ENCODE measurements at regions not wholly inside any gene's neighbourhood (a gene's known extent, or its start where the extent isn't known, plus 50 kb on each side); places are given as distances from the start of the nearest gene placed in this dataset.

DNA sequence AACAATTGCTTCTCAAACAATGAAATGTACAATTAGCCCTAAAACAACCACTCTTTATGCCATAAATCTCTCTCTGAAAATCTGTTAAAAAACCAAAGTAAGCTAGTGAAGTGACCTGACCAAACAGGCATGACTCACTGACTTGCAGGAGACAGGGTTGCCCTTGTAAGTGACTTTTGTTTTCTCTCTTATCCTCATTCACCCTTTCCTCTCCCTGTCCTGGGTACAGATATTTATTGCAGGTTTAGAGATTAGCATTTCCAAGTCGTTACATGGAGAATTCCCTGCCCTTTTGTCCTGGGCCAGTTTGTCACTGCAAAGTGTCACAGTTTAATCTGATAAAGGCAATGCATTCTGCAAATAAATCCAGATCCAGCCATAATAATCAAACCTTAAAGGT is 484.2 kb downstream of the IRX1 start:
- TF ChIP-seq, protein P1, sequence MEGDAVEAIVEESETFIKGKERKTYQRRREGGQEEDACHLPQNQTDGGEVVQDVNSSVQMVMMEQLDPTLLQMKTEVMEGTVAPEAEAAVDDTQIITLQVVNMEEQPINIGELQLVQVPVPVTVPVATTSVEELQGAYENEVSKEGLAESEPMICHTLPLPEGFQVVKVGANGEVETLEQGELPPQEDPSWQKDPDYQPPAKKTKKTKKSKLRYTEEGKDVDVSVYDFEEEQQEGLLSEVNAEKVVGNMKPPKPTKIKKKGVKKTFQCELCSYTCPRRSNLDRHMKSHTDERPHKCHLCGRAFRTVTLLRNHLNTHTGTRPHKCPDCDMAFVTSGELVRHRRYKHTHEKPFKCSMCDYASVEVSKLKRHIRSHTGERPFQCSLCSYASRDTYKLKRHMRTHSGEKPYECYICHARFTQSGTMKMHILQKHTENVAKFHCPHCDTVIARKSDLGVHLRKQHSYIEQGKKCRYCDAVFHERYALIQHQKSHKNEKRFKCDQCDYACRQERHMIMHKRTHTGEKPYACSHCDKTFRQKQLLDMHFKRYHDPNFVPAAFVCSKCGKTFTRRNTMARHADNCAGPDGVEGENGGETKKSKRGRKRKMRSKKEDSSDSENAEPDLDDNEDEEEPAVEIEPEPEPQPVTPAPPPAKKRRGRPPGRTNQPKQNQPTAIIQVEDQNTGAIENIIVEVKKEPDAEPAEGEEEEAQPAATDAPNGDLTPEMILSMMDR (IDR thresholded peaks at IDR 0.05), result no peak
- Histone ChIP-seq H3K36me3 (no peaks in the 10 kb centered on the region), H3K9me3 (no peaks in the 10 kb centered on the region), H3K4me1 (ENCODE audit: control insufficient read depth in 1 of 2, low read depth in 2 of 2) (no peaks in the 10 kb centered on the region), H3K4me3 (no peak overlapping the region), H3K27me3 (replicated peaks; ENCODE audit: insufficient read depth) (no peaks in the 10 kb centered on the region), H3K27ac (no peak overlapping the region)
- no peak for ATAC-seq (ENCODE audit: insufficient number of reproducible peaks, low FRiP score, low read depth)
- no peak for DNase-seq (ENCODE audit: low spot score)

DNA sequence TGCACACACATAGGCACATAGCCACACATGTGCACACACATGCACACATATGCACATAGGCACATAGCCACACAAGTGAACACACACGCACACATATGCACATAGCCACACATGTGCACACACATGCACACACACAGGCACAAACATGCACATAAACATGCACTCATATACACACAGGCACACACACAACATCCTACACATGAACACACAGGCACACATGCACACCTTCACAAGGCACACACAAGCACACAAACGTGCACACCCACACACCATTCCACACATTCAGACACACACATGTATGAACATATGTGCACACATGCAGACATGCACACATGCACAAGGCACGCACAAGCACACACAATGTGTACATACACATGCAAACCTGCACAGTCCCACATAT is 484.7 kb downstream of the IRX1 start:
- Histone ChIP-seq H3K36me3 (no peaks in the 10 kb centered on the region), H3K4me3 (no peak overlapping the region), H3K4me1 (ENCODE audit: control insufficient read depth in 1 of 2, low read depth in 2 of 2) (no peaks in the 10 kb centered on the region), H3K27ac (no peak overlapping the region), H3K27me3 (replicated peaks; ENCODE audit: insufficient read depth) (no peaks in the 10 kb centered on the region), H3K9me3 (no peaks in the 10 kb centered on the region)
- ATAC-seq (ENCODE audit: insufficient number of reproducible peaks, low FRiP score, low read depth) (no peak), DNase-seq (ENCODE audit: low spot score) (no peak)
- TF ChIP-seq, protein P1 (IDR thresholded peaks at IDR 0.05), result no peak

DNA sequence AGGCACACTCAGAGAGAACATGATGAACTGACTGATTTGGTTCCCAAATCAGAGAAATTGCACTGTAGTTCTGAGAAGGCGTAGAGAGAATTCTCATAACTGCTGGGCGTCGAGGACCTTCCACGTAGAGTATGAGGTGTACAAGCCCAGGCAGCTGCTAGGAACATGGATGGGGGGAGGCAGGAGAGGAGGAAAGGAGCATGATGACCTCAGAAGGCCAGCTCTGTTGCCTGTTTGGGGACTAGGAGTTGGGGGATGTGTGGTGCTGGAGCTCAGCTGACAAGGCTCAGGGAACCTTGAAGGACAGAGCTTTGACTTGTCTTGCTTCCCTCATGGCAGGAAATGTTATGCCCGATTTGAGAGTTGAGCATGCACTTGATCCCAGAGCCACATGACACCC is 485.4 kb downstream of the IRX1 start:
- no peaks in the 10 kb centered on the region for H3K36me3 ChIP-seq
- TF ChIP-seq, protein P1 (IDR thresholded peaks at IDR 0.05), result no peak
- no peak for DNase-seq (ENCODE audit: low spot score)
- no peaks in the 10 kb centered on the region for H3K9me3 ChIP-seq
- no peak overlapping the region for H3K27ac ChIP-seq
- H3K4me3 ChIP-seq, result no peak overlapping the region
- no peaks in the 10 kb centered on the region for H3K4me1 ChIP-seq (ENCODE audit: control insufficient read depth in 1 of 2, low read depth in 2 of 2)
- ATAC-seq (ENCODE audit: insufficient number of reproducible peaks, low FRiP score, low read depth), result no peak
- no peaks in the 10 kb centered on the region for H3K27me3 ChIP-seq (replicated peaks; ENCODE audit: insufficient read depth)

DNA sequence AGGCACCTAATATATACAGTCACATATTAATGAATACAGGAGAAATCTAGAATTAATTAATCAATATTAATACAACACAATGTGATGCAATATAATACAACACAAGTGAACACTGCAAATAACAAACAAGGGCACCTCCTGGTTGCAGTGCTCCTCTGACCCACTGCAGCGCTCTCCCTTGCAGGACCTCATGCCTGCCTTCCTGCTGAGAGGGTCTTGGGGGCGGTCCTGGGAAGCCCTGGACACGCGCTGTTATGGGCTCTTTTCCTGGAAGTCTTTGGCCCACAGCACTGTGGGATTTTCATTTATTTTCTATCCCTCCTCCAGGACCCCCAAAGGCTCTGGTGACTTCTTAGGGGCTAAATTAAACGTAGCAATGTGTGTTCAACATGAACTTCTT is 485.8 kb downstream of the IRX1 start:
- no peaks in the 10 kb centered on the region for H3K4me1 ChIP-seq (ENCODE audit: control insufficient read depth in 1 of 2, low read depth in 2 of 2)
- H3K27ac ChIP-seq, result no peak overlapping the region
- no peak for ATAC-seq (ENCODE audit: insufficient number of reproducible peaks, low FRiP score, low read depth)
- H3K9me3 ChIP-seq, result no peaks in the 10 kb centered on the region
- DNase-seq (ENCODE audit: low spot score), result no peak
- TF ChIP-seq, protein P1 (IDR thresholded peaks at IDR 0.05), result no peak
- no peak overlapping the region for H3K4me3 ChIP-seq
- H3K27me3 ChIP-seq (replicated peaks; ENCODE audit: insufficient read depth), result no peaks in the 10 kb centered on the region
- no peaks in the 10 kb centered on the region for H3K36me3 ChIP-seq

DNA sequence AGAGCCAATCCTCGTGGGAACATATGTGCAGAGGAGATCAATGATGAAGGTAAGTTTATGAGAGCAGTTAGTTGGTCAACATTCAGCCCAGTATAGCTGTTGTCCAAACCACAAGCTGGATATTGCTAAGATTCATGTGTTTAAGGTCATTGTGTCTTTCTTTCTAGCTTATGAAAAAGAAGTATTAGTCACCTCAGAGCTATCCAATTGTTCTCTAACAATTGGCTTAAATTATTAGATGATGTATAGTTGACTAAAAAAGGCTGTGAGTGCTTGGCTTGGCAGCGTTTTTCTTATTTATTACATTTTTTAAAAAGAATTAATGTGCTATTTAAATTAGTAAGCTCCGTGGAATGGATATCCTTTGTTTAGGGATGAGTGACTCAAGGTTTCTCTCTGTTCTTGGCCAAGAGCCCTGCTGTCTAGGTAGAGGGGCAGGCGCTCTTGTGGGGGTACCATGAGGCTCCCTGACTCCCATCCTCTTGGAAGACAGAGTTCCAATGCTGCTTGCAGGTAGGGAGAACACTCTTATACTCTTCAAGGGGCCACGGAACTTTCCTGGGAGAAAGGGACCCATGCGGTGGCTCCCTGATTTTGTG is 487.4 kb downstream of the IRX1 start:
- no peak for ATAC-seq (ENCODE audit: insufficient number of reproducible peaks, low FRiP score, low read depth)
- H3K4me1 ChIP-seq (ENCODE audit: control insufficient read depth in 1 of 2, low read depth in 2 of 2), result no peaks in the 10 kb centered on the region

More for the DNA sequence above, 487.4 kb downstream of the IRX1 start:
- DNase-seq (ENCODE audit: low spot score), result no peak
- Histone ChIP-seq H3K9me3 (no peaks in the 10 kb centered on the region), H3K36me3 (no peaks in the 10 kb centered on the region), H3K27ac (no peak overlapping the region), H3K4me3 (no peak overlapping the region), H3K27me3 (replicated peaks; ENCODE audit: insufficient read depth) (no peaks in the 10 kb centered on the region)
- TF ChIP-seq, protein P1 (IDR thresholded peaks at IDR 0.05), result no peak

Measured in thoracic aorta (tissue), 2 donors.